PC-3 (cell line): ENCODE measurements at regions not wholly inside any gene's neighbourhood (a gene's known extent, or its start where the extent isn't known, plus 50 kb on each side); places are given as distances from the start of the nearest gene placed in this dataset.
"Not testable (repeated sequence)": the region's sequence is repeated elsewhere in the genome, so short reads cannot be mapped to it uniquely, and the experiment has no call there.

Experiments used
- ATAC-seq: fragments of 200-7000 bp; cut with Tn5 transposase; 2 replicates; pipeline ENCODE4 v1.9.1; 2020; ENCODE audit warnings: mild to moderate bottlenecking, moderate library complexity
- BruUV-seq: library from RNA; stranded (reverse); fragments of 400-500 nt; replicated peaks from 2 replicates; lab custom pipeline; 2021; lab: Mats Ljungman, UMichigan
- CTCF ChIA-PET: fragments of 300-600 bp; sonication (Branson Sonifier 250); formaldehyde crosslinking; loops from one replicate; lab custom pipeline; 2022; ENCODE audit warnings: antibody characterized with exemption; lab: Charles Lee
- POLR2A ChIA-PET: fragments of 300-600 bp; sonication (Branson Sonifier 250); formaldehyde crosslinking; loops from one replicate; lab custom pipeline; 2022; ENCODE audit warnings: antibody characterized with exemption; ENCODE audit not compliant: unreplicated experiment; lab: Charles Lee
- DNase-seq: peaks from one replicate; pipeline ENCODE4 v3.0.0-alpha.2; 2015
- H2AFZ ChIP-seq: fragments of 300-600 bp; sonication (generic); 2 replicates; pipeline ENCODE4 v1.6.0; 2016; ENCODE audit warnings: antibody characterized with exemption, low read length
- H3F3A ChIP-seq: fragments of 300-600 bp; sonication (generic); one replicate; pipeline ENCODE4 v1.6.0; 2017; ENCODE audit warnings: antibody characterized with exemption, low read length, control low read depth, mild to moderate bottlenecking; ENCODE audit not compliant: unreplicated experiment
- H3K27ac ChIP-seq: fragments of 300-600 bp; sonication (generic); 2 replicates; pipeline ENCODE4 v1.5.1; 2016; ENCODE audit warnings: mild to moderate bottlenecking, low read length
- H3K27me3 ChIP-seq: fragments of 300-600 bp; sonication (generic); 2 replicates; pipeline ENCODE4 v1.6.1; 2016; ENCODE audit warnings: low read length, mixed read lengths
- H3K36me3 ChIP-seq: fragments of 300-600 bp; sonication (generic); 2 replicates; pipeline ENCODE4 v1.6.1; 2016; ENCODE audit warnings: low read depth, mixed run types, low read length, mixed read lengths
- H3K4me1 ChIP-seq: fragments of 300-600 bp; sonication (generic); 2 replicates; pipeline ENCODE4 v1.5.1; 2016; ENCODE audit warnings: low read length; ENCODE audit not compliant: insufficient read depth
- H3K4me2 ChIP-seq: fragments of 300-600 bp; sonication (generic); 2 replicates; pipeline ENCODE4 v1.6.0; 2016; ENCODE audit warnings: low read length
- H3K4me3 ChIP-seq: fragments of 300-600 bp; sonication (generic); 2 replicates; pipeline ENCODE4 v1.5.1; 2016; ENCODE audit warnings: mild to moderate bottlenecking, low read length, mixed read lengths
- H3K79me2 ChIP-seq: fragments of 300-600 bp; sonication (generic); 2 replicates; pipeline ENCODE4 v1.6.1; 2017; ENCODE audit warnings: low read length, mixed read lengths
- H3K9ac ChIP-seq: fragments of 300-600 bp; sonication (generic); 2 replicates; pipeline ENCODE4 v1.6.0; 2016; ENCODE audit warnings: mild to moderate bottlenecking, low read length
- H3K9me2 ChIP-seq: fragments of 300-600 bp; sonication (generic); replicated peaks from 2 replicates; pipeline ENCODE4 v1.6.1; 2016; ENCODE audit warnings: mixed run types, low read length, mixed read lengths
- H3K9me3 ChIP-seq: fragments of 300-600 bp; sonication (generic); 2 replicates; pipeline ENCODE4 v1.6.1; 2016; ENCODE audit warnings: low read length, mixed read lengths
- H4K20me1 ChIP-seq: fragments of 300-600 bp; sonication (generic); 2 replicates; pipeline ENCODE4 v1.6.1; 2016; ENCODE audit warnings: low read length, mixed read lengths
- CTCF ChIP-seq: fragments of 300-600 bp; sonication (generic); conservative IDR thresholded peaks from 2 replicates; pipeline ENCODE4 v1.5.1; 2017; ENCODE audit warnings: antibody characterized with exemption, low read depth, mild to moderate bottlenecking, low read length
- EZH2 ChIP-seq: fragments of 300-600 bp; sonication (generic); IDR thresholded peaks from one replicate; pipeline ENCODE4 v1.6.1; 2017; ENCODE audit warnings: antibody characterized with exemption, mild to moderate bottlenecking, low read length; ENCODE audit not compliant: unreplicated experiment
- EZH2phosphoT487 ChIP-seq: fragments of 300-600 bp; sonication (generic); IDR thresholded peaks from 2 replicates; pipeline ENCODE4 v1.6.1; 2018; ENCODE audit warnings: mild to moderate bottlenecking, antibody characterized with exemption, low read length, borderline replicate concordance
- intact Hi-C: fragments of 100-400 bp; cut with micrococcal nuclease; formaldehyde crosslinking; loops from 2 replicates; pipeline ENCODE4 v1.9.0; 2023

GRCh38 chrX:13452283-13452682 lies 117.1 kb upstream of the EGFL6 start:
- CTCF ChIA-PET, result no interaction called here
- TF ChIP-seq CTCF (no peak), EZH2phosphoT487 (no peak), EZH2 (no peak)
- Histone ChIP-seq H3K36me3 (no peaks in the 10 kb centered on the region), H3K9ac (no peak overlapping the region), H2AFZ (no peak overlapping the region), H3F3A (no peaks in the 10 kb centered on the region), H3K27me3 (no peaks in the 10 kb centered on the region), H3K9me2 (no peaks in the 10 kb centered on the region), H3K9me3 (no peaks in the 10 kb centered on the region), H3K4me2 (no peak overlapping the region), H3K79me2 (no peaks in the 10 kb centered on the region), H3K27ac (no peak overlapping the region), H4K20me1 (no peaks in the 10 kb centered on the region), H3K4me1 (no peaks in the 10 kb centered on the region), H3K4me3 (no peak overlapping the region)
- no peak for DNase-seq
- intact Hi-C loops, result no loop called here
- POLR2A ChIA-PET, result no interaction called here
- BruUV-seq, result no TSS peak
- ATAC-seq, result no peak

GRCh38 chrX:13449441-13449840 lies 120.0 kb upstream of the EGFL6 start:
- no peak for ATAC-seq
- no peak overlapping the region for H3K4me2 ChIP-seq
- H3F3A ChIP-seq, result no peaks in the 10 kb centered on the region
- H2AFZ ChIP-seq, result no peak overlapping the region
- H3K9me3 ChIP-seq, result no peaks in the 10 kb centered on the region
- intact Hi-C loops, result no loop called here
- no peaks in the 10 kb centered on the region for H3K27me3 ChIP-seq
- no peak overlapping the region for H3K9ac ChIP-seq
- H3K79me2 ChIP-seq, result no peaks in the 10 kb centered on the region
- ChIA-PET POLR2A (no interaction called here), CTCF (no interaction called here)
- no peaks in the 10 kb centered on the region for H3K9me2 ChIP-seq
- no peaks in the 10 kb centered on the region for H3K36me3 ChIP-seq
- no peaks in the 10 kb centered on the region for H4K20me1 ChIP-seq
- TF ChIP-seq EZH2, result no peak
- TF ChIP-seq CTCF, result no peak
- TF ChIP-seq EZH2phosphoT487, result no peak
- no peak for DNase-seq
- no peak overlapping the region for H3K4me3 ChIP-seq
- H3K27ac ChIP-seq, result no peak overlapping the region
- H3K4me1 ChIP-seq, result no peaks in the 10 kb centered on the region
- BruUV-seq, result no TSS peak

GRCh38 chrX:13448941-13449340 lies 120.5 kb upstream of the EGFL6 start:
- H3F3A ChIP-seq, result no peaks in the 10 kb centered on the region
- H3K27ac ChIP-seq, result no peak overlapping the region
- no peaks in the 10 kb centered on the region for H3K9me2 ChIP-seq
- no TSS peak for BruUV-seq
- no peak overlapping the region for H3K4me3 ChIP-seq
- ATAC-seq, result no peak
- no peak overlapping the region for H3K4me2 ChIP-seq
- intact Hi-C loops, result no loop called here
- ChIA-PET POLR2A (no interaction called here), CTCF (no interaction called here)
- no peak for DNase-seq
- no peaks in the 10 kb centered on the region for H3K79me2 ChIP-seq
- H3K36me3 ChIP-seq, result no peaks in the 10 kb centered on the region
- no peaks in the 10 kb centered on the region for H4K20me1 ChIP-seq
- no peak overlapping the region for H2AFZ ChIP-seq
- no peaks in the 10 kb centered on the region for H3K9me3 ChIP-seq
- H3K4me1 ChIP-seq, result no peaks in the 10 kb centered on the region
- H3K9ac ChIP-seq, result no peak overlapping the region
- TF ChIP-seq CTCF, result no peak
- TF ChIP-seq EZH2, result no peak
- no peak for TF ChIP-seq EZH2phosphoT487
- H3K27me3 ChIP-seq, result no peaks in the 10 kb centered on the region

GRCh38 chrX:13441608-13442007 lies 121.8 kb upstream of the ATXN3L start:
- H3K27ac ChIP-seq, H3K27me3 ChIP-seq, BruUV-seq, H3K36me3 ChIP-seq, H3K79me2 ChIP-seq, H3F3A ChIP-seq, H3K9ac ChIP-seq, POLR2A ChIA-PET, H3K9me2 ChIP-seq, DNase-seq, intact Hi-C loops, CTCF ChIA-PET, H2AFZ ChIP-seq, H3K4me1 ChIP-seq, H3K4me3 ChIP-seq, H4K20me1 ChIP-seq, ATAC-seq, H3K4me2 ChIP-seq, H3K9me3 ChIP-seq: not testable (repeated sequence)
